ENCODE measurements at regions not wholly inside any gene's neighbourhood (a gene's known extent, or its start where the extent isn't known, plus 50 kb on each side); places are given as distances from the start of the nearest gene placed in this dataset.

GRCh38 chr1:219383281-219383680 is 209.6 kb downstream of the LYPLAL1 start:
- no peaks in the 10 kb centered on the region for H3K4me1 ChIP-seq (replicated peaks in 1 of 4; ENCODE audit: control insufficient read depth in 3 of 4, insufficient read depth in 4 of 4, low read length in 3 of 4)
- CTCF ChIA-PET (ENCODE audit: partially characterized antibody): interaction anchor here (1.0 kb wide), 1 partner anchor 8 kb away, joined by 3 read pairs; no protein-coding TSS in a partner anchor
- H3K4me2 ChIP-seq (ENCODE audit: insufficient read depth in 1 of 2, low read depth in 2 of 2, low read length in 2 of 2): no peak overlapping the region
- no peak overlapping the region for H2AK5ac ChIP-seq (ENCODE audit: low read depth, low read length)
- FAIRE-seq: no peak
- DNase-seq (ENCODE audit: low read depth in 1 of 2, low spot score in 2 of 2): no peak
- no peak overlapping the region for H3K18ac ChIP-seq (ENCODE audit: extremely low read depth, low read length)
- H3K27ac ChIP-seq (ENCODE audit: low read depth, low read length): no peak overlapping the region
- no peaks in the 10 kb centered on the region for H3K36me3 ChIP-seq (ENCODE audit: control insufficient read depth in 2 of 4, insufficient read depth in 4 of 4, low read length in 3 of 4)
- H3K23me2 ChIP-seq (ENCODE audit: low read depth, low read length): no peaks in the 10 kb centered on the region
- H3K9me3 ChIP-seq (ENCODE audit: insufficient read depth in 2 of 2, low read depth in 1 of 2, low read length in 1 of 2): no peaks in the 10 kb centered on the region
- H3K56ac ChIP-seq (replicated peaks; ENCODE audit: insufficient read length, low read depth, low read length): no peak overlapping the region
- H2BK12ac ChIP-seq (ENCODE audit: low read depth, low read length): no peak overlapping the region
- H2AFZ ChIP-seq (ENCODE audit: low read length): no peak overlapping the region
- H2BK15ac ChIP-seq (ENCODE audit: low read length): no peak overlapping the region
- no peak for TF ChIP-seq ZNF274 (IDR thresholded peaks at IDR 0.05; ENCODE audit: borderline replicate concordance, extremely low read depth, low read length)
- TF ChIP-seq MAFK (IDR thresholded peaks at IDR 0.05; ENCODE audit: low read depth, low read length): no peak
- no peak for TF ChIP-seq SIX5 (IDR thresholded peaks at IDR 0.05; ENCODE audit: low read depth, low read length)
- TF ChIP-seq JUN (IDR thresholded peaks at IDR 0.05; ENCODE audit: low read depth, low read length): no peak
- TF ChIP-seq BRCA1 (IDR thresholded peaks at IDR 0.05; ENCODE audit: low read depth, low read length): no peak
- TF ChIP-seq GABPA (IDR thresholded peaks at IDR 0.05; ENCODE audit: borderline replicate concordance, insufficient read depth, low read length): no peak
- TF ChIP-seq E2F6 (IDR thresholded peaks at IDR 0.05): no peak
- TF ChIP-seq GTF2F1 (IDR thresholded peaks at IDR 0.05; ENCODE audit: borderline replicate concordance, low read depth, low read length): no peak
- TF ChIP-seq ATF2 (IDR thresholded peaks at IDR 0.05; ENCODE audit: low read length): no peak
- TF ChIP-seq TCF12 (IDR thresholded peaks at IDR 0.05; ENCODE audit: low read depth, low read length): no peak
- no peak for TF ChIP-seq FOSL1 (IDR thresholded peaks at IDR 0.05; ENCODE audit: insufficient read depth, low read depth, low read length)
- TF ChIP-seq EZH2 (IDR thresholded peaks at IDR 0.05; ENCODE audit: low read depth, low read length, severe bottlenecking): no peak
- no peak for TF ChIP-seq NRF1 (IDR thresholded peaks at IDR 0.05; ENCODE audit: low read depth, low read length)
- H3K4me3 ChIP-seq (ENCODE audit: extremely low read depth in 1 of 4, insufficient read depth in 2 of 4, low read depth in 3 of 4, low read length in 4 of 4): no peak overlapping the region
- no peak overlapping the region for H2BK5ac ChIP-seq (ENCODE audit: low read depth, low read length)
- no peak overlapping the region for H3K9ac ChIP-seq (replicated peaks in 1 of 4; ENCODE audit: extremely low read depth in 1 of 4, low read depth in 3 of 4, low read length in 3 of 4)
- H4K8ac ChIP-seq (ENCODE audit: extremely low read depth, insufficient read depth, low read length): no peak overlapping the region
- no peak overlapping the region for H2BK120ac ChIP-seq (replicated peaks; ENCODE audit: low read depth, low read length)
- H4K5ac ChIP-seq (ENCODE audit: insufficient read length, low read depth, low read length): no peak overlapping the region
- H3K79me1 ChIP-seq (ENCODE audit: low read depth, low read length): no peaks in the 10 kb centered on the region
- H3K23ac ChIP-seq (ENCODE audit: insufficient read length): no peak overlapping the region
- H3K27me3 ChIP-seq (replicated peaks in 1 of 4; ENCODE audit: control insufficient read depth in 3 of 4, extremely low read depth in 1 of 4, insufficient read depth in 3 of 4, low read length in 3 of 4): no peaks in the 10 kb centered on the region
- no peak overlapping the region for H4K91ac ChIP-seq (replicated peaks; ENCODE audit: insufficient read length, low read length)
- no peaks in the 10 kb centered on the region for H3K79me2 ChIP-seq (ENCODE audit: control insufficient read depth in 1 of 2, insufficient read depth in 2 of 2, low read length in 2 of 2)
- POLR2A ChIA-PET (ENCODE audit: partially characterized antibody): interaction anchor here (0.6 kb wide), 1 partner anchor 9 kb away, joined by 3 read pairs; no protein-coding TSS in a partner anchor
- H3K4ac ChIP-seq (replicated peaks; ENCODE audit: insufficient read length, low read depth, low read length): no peak overlapping the region
- H2BK20ac ChIP-seq (ENCODE audit: low read length): no peak overlapping the region
- H3K14ac ChIP-seq (ENCODE audit: insufficient read length): no peak overlapping the region
- H4K20me1 ChIP-seq (replicated peaks in 1 of 2; ENCODE audit: control insufficient read depth in 1 of 2, insufficient read depth in 2 of 2, low read length in 2 of 2): no peaks in the 10 kb centered on the region
